Neuronal stem cell (in vitro differentiated cells): ENCODE measurements at regions not wholly inside any gene's neighbourhood (a gene's known extent, or its start where the extent isn't known, plus 50 kb on each side); places are given as distances from the start of the nearest gene placed in this dataset.
A peak's percentile ranks its signal among the peaks of the same experiment; 100 is the strongest.

ENCODE experiments used
- DNase-seq: peaks from one replicate; pipeline ENCODE4 v3.0.0-alpha.2; 2013; ENCODE audit warnings: low spot score
- H2AFZ ChIP-seq: one replicate; pipeline ENCODE4 v1.6.1; 2013; ENCODE audit warnings: mild to moderate bottlenecking, low read length, inconsistent platforms
- H2AK5ac ChIP-seq: 2 replicates; pipeline ENCODE4 v1.6.1; 2013; ENCODE audit warnings: low read depth, mild to moderate bottlenecking, inconsistent platforms, low read length, moderate library complexity, mixed read lengths
- H2BK120ac ChIP-seq: 2 replicates; pipeline ENCODE4 v1.6.1; 2013; ENCODE audit warnings: low read depth, mild to moderate bottlenecking, inconsistent platforms, low read length, moderate library complexity, mixed read lengths
- H2BK12ac ChIP-seq: one replicate; pipeline ENCODE4 v1.6.1; 2013; ENCODE audit warnings: low read length, inconsistent platforms
- H2BK15ac ChIP-seq: 2 replicates; pipeline ENCODE4 v1.6.1; 2013; ENCODE audit warnings: mild to moderate bottlenecking, low read length, inconsistent platforms, mixed read lengths
- H2BK5ac ChIP-seq: one replicate; pipeline ENCODE4 v1.6.1; 2013; ENCODE audit warnings: inconsistent platforms, mild to moderate bottlenecking, low read length, moderate library complexity
- H3K14ac ChIP-seq: one replicate; pipeline ENCODE4 v1.6.1; 2013; ENCODE audit warnings: low read length, inconsistent platforms
- H3K18ac ChIP-seq: 2 replicates; pipeline ENCODE4 v1.6.1; 2013; ENCODE audit warnings: low read length, inconsistent platforms
- H3K23ac ChIP-seq: 2 replicates; pipeline ENCODE4 v1.6.1; 2013; ENCODE audit warnings: low read depth, mild to moderate bottlenecking, mixed read lengths, low read length, inconsistent platforms; ENCODE audit not compliant: poor library complexity
- H3K27ac ChIP-seq: replicated peaks from 3 replicates; pipeline ENCODE4 v1.5.1; 2013; ENCODE audit warnings: low read length, inconsistent platforms
- H3K27me3 ChIP-seq, 3 experiments: 2 replicates each; pipeline ENCODE4 v1.6.1; 2013; ENCODE audit warnings: low read length in 3 of 3, mild to moderate bottlenecking in 2 of 3, inconsistent platforms in 1 of 3, low read depth in 1 of 3, mixed read lengths in 1 of 3, moderate library complexity in 1 of 3; ENCODE audit not compliant: control insufficient read depth in 3 of 3, insufficient read depth in 3 of 3
- H3K36me3 ChIP-seq, 2 donors: replicated peaks in 1 of 2; 2 replicates each; pipeline ENCODE4 v1.6.1; 2013; ENCODE audit warnings: low read length in 2 of 2; ENCODE audit not compliant: control insufficient read depth in 2 of 2, insufficient read depth in 2 of 2
- H3K4ac ChIP-seq: 2 replicates; pipeline ENCODE4 v1.6.1; 2013; ENCODE audit warnings: inconsistent platforms, mild to moderate bottlenecking, low read length, moderate library complexity
- H3K4me1 ChIP-seq, 2 donors: 1 replicate in 1 of 2; 2 replicates in 1 of 2; pipeline ENCODE4 v1.6.1; 2013; ENCODE audit warnings: low read length in 2 of 2, low read depth in 1 of 2; ENCODE audit not compliant: control insufficient read depth in 2 of 2, insufficient read depth in 1 of 2
- H3K4me2 ChIP-seq: one replicate; pipeline ENCODE4 v1.6.1; 2013; ENCODE audit warnings: mild to moderate bottlenecking, low read length, inconsistent platforms; ENCODE audit not compliant: insufficient read depth, poor library complexity, severe bottlenecking
- H3K4me3 ChIP-seq, 2 donors: 2 replicates each; pipeline ENCODE4 v1.5.1; 2013; ENCODE audit warnings: low read length in 2 of 2, mild to moderate bottlenecking in 2 of 2, inconsistent platforms in 1 of 2, moderate library complexity in 1 of 2
- H3K79me1 ChIP-seq: one replicate; pipeline ENCODE4 v1.6.1; 2013; ENCODE audit warnings: low read depth, mild to moderate bottlenecking, inconsistent platforms, low read length, moderate library complexity
- H3K9ac ChIP-seq: one replicate; pipeline ENCODE4 v1.6.1; 2013; ENCODE audit warnings: mild to moderate bottlenecking, low read depth, low read length, inconsistent platforms; ENCODE audit not compliant: poor library complexity
- H3K9me3 ChIP-seq, 2 donors: replicated peaks in 1 of 2; 2 replicates each; pipeline versions ENCODE3 to v1.6.1; 2013; ENCODE audit warnings: low read length in 2 of 2, mild to moderate bottlenecking in 2 of 2, inconsistent platforms in 1 of 2, low read depth in 1 of 2, mixed read lengths in 1 of 2, moderate library complexity in 1 of 2; ENCODE audit not compliant: control insufficient read depth in 2 of 2, insufficient read depth in 1 of 2
- H4K8ac ChIP-seq: one replicate; pipeline ENCODE4 v1.6.1; 2013; ENCODE audit warnings: low read depth, mild to moderate bottlenecking, inconsistent platforms, low read length, moderate library complexity
- H4K91ac ChIP-seq: one replicate; pipeline ENCODE4 v1.6.1; 2013; ENCODE audit warnings: low read length, low read depth, mild to moderate bottlenecking, inconsistent platforms; ENCODE audit not compliant: poor library complexity
- WGBS, 2 donors: extraction: QIAGEN DNeasy Blood & Tissue Kit; methylation state at CpG; one replicate each; pipeline ENCODE4 v1.1.7; 2013; ENCODE audit warnings: missing lambda C conversion rate in 2 of 2, mixed read lengths in 1 of 2; ENCODE audit not compliant: insufficient read length in 2 of 2, insufficient replicate concordance in 1 of 2; ENCODE audit errors: extremely low coverage in 2 of 2; 5-methylcytosine and 5-hydroxymethylcytosine counted together

DNA sequence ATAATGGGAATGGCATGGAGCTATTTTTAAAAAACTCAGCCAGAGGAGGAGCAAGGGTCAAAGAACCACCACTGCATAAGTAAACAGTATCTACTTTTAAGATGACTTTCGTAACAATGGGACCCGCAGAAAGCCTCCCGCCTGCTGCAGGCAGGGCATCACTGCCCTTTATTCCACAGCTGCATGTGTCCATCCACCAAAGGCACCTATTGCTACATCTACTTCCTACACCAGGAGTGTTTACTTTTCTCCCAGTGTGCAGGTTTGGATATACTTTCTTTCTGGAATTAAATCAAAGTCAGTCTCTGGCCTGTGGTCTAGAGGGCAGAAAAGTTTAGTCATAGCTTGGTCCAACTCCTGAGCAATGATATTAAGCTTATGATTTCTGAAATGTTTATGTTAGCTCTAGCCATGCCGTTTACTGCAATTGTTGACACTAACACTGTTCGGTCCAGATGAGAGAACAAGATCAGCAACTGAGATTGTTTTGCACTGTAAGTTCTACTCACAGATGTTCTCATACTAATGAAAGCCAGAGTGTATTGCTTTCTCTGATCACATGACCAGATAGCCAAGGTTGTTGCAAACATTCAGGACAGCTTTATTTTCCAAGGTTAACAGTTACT lies 391.5 kb downstream of the FGF10 start:
- no peaks in the 10 kb centered on the region for H3K9me3 ChIP-seq
- no peak overlapping the region for H3K4me2 ChIP-seq
- peak overlapping the region; percentile 20 for H2AFZ ChIP-seq
- no peak overlapping the region for H2AK5ac ChIP-seq
- WGBS, 2 donors, result no CpG with 5 or more reads among the region's 5 CpGs
- DNase-seq, result no peak
- no peak overlapping the region for H3K23ac ChIP-seq
- no peak overlapping the region for H2BK120ac ChIP-seq
- no peak overlapping the region for H3K14ac ChIP-seq
- H2BK12ac ChIP-seq, result no peak overlapping the region
- no peak overlapping the region for H3K18ac ChIP-seq
- H3K4ac ChIP-seq, result no peak overlapping the region
- H3K4me1 ChIP-seq, result peaks cover 6 to 8% of the 10 kb centered on the region in 2 donors
- H3K4me3 ChIP-seq, result no peak overlapping the region
- H2BK15ac ChIP-seq, result no peak overlapping the region
- no peak overlapping the region for H2BK5ac ChIP-seq
- H3K79me1 ChIP-seq, result no peaks in the 10 kb centered on the region
- no peak overlapping the region for H4K8ac ChIP-seq
- H3K27ac ChIP-seq, result no peak overlapping the region
- no peaks in the 10 kb centered on the region for H3K27me3 ChIP-seq
- no peak overlapping the region for H4K91ac ChIP-seq
- no peaks in the 10 kb centered on the region for H3K36me3 ChIP-seq
- H3K9ac ChIP-seq, result no peak overlapping the region

DNA sequence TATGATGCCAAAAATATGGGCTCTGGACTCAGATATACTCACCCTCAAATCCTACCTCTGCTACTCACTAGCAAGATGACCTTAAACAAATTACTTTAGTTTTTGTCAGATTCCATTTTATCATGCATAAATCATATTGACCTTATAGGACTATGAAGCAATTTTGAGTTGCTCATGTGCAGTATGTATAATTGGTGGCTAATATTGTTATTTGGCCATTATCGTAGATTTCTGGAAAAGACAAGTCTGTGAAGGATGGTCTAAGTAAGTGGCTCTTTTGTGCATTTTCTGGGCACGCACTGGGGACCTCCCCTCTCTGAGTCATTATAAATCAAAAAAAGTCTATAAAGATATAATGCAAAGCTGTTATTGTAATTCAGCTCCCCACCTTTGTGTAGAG lies 393.0 kb downstream of the FGF10 start:
- no peak overlapping the region for H2AFZ ChIP-seq
- no peak overlapping the region for H3K4me3 ChIP-seq
- no peak overlapping the region for H3K9ac ChIP-seq
- no peak overlapping the region for H3K23ac ChIP-seq
- H3K36me3 ChIP-seq, result no peaks in the 10 kb centered on the region
- no peak overlapping the region for H2BK120ac ChIP-seq
- H2BK12ac ChIP-seq, result no peak overlapping the region
- no peak for DNase-seq
- no peak overlapping the region for H3K18ac ChIP-seq
- H3K27me3 ChIP-seq, result no peaks in the 10 kb centered on the region
- no peak overlapping the region for H3K4ac ChIP-seq
- no peaks in the 10 kb centered on the region for H3K79me1 ChIP-seq
- peaks cover 5 to 8% of the 10 kb centered on the region in 2 donors for H3K4me1 ChIP-seq
- no peak overlapping the region for H4K91ac ChIP-seq
- WGBS, 2 donors, result no CpG with 5 or more reads among the region's 2 CpGs
- no peaks in the 10 kb centered on the region for H3K9me3 ChIP-seq
- H2BK15ac ChIP-seq, result no peak overlapping the region
- no peak overlapping the region for H2BK5ac ChIP-seq
- H4K8ac ChIP-seq, result no peak overlapping the region
- H3K27ac ChIP-seq, result no peak overlapping the region
- H3K14ac ChIP-seq, result no peak overlapping the region
- H2AK5ac ChIP-seq, result no peak overlapping the region
- H3K4me2 ChIP-seq, result no peak overlapping the region

DNA sequence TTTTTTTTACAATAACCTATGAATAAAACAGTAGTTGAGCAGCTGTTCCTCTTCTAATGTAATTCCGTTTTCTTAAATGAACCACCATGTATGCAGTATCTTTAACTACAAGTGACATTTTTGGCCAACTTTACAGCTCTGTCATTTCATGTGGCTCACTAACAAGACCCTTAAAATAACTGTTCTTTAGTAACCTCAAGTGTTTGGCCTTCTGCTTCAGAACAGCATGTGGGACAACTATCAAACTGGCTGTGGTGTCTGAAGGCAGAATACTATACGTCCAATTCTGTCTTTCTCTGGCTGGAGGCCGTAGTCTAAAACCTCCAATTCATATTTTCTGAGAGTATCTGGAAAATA lies 391.4 kb downstream of the NNT start:
- no peak for DNase-seq
- H3K79me1 ChIP-seq, result no peaks in the 10 kb centered on the region
- WGBS, 2 donors, result no CpG with 5 or more reads among the region's 3 CpGs

DNA sequence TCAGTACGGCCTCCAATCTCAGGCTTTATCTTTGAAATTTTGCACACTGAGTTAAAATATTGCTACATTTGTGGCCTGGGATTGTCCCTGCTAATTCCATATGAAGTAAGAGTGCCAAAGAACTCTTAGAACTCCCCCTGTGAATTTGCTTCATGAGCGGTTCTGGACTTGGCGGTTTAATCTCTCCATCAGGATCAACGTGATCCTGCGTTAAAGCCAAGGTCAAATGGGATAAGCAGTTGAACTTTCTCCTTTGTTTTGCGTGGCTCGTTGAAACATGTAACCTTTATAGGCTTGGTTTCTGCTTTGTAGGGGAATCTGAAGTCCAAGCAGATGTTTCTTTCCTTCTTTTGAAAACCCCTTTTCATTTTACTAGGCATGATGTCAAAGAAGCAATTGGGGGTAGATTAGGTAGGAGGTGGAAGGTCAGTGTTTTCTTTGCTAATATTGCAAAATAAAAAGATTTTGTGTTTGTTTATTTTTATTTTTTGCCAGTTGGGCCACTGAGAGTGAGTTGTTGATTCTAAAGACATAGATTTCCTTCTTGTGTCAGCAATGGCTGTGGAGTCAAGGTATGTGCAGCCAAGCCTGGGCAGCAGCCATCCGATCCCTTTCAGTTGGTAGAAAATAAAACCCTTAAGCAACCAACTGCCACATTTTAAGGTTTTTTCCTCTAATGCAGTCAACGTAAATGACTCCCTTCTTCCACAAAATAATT lies 390.8 kb downstream of the NNT start:
- Histone ChIP-seq H3K36me3 (no peaks in the 10 kb centered on the region), H2BK120ac (no peak overlapping the region), H3K14ac (no peak overlapping the region), H3K79me1 (no peaks in the 10 kb centered on the region), H4K8ac (no peak overlapping the region), H2BK15ac (no peak overlapping the region), H3K9ac (no peak overlapping the region), H2BK12ac (no peak overlapping the region), H3K4ac (no peak overlapping the region), H3K23ac (no peak overlapping the region), H2AFZ (no peak overlapping the region), H4K91ac (no peak overlapping the region), H3K4me1 (peaks cover 5 to 8% of the 10 kb centered on the region in 2 donors), H3K4me2 (no peak overlapping the region), H3K27me3 (no peaks in the 10 kb centered on the region), H3K27ac (no peak overlapping the region), H2AK5ac (no peak overlapping the region), H2BK5ac (no peak overlapping the region), H3K4me3 (no peak overlapping the region), H3K18ac (no peak overlapping the region), H3K9me3 (no peaks in the 10 kb centered on the region)
- no peak for DNase-seq
- WGBS, 2 donors, result no CpG with 5 or more reads among the region's 9 CpGs

More for the DNA sequence above, 391.4 kb downstream of the NNT start:
- no peak overlapping the region for H2BK15ac ChIP-seq
- no peak overlapping the region for H2BK5ac ChIP-seq
- no peak overlapping the region for H3K14ac ChIP-seq
- H2BK12ac ChIP-seq, result no peak overlapping the region
- no peak overlapping the region for H2AK5ac ChIP-seq
- no peak overlapping the region for H3K27ac ChIP-seq
- H3K9ac ChIP-seq, result no peak overlapping the region
- no peak overlapping the region for H3K23ac ChIP-seq
- H2AFZ ChIP-seq, result no peak overlapping the region
- H4K8ac ChIP-seq, result no peak overlapping the region
- H4K91ac ChIP-seq, result no peak overlapping the region
- no peak overlapping the region for H3K18ac ChIP-seq
- no peaks in the 10 kb centered on the region for H3K9me3 ChIP-seq
- H3K27me3 ChIP-seq, result no peaks in the 10 kb centered on the region
- no peak overlapping the region for H3K4me2 ChIP-seq
- no peak overlapping the region for H3K4ac ChIP-seq
- H3K36me3 ChIP-seq, result no peaks in the 10 kb centered on the region
- peaks cover 5 to 8% of the 10 kb centered on the region in 2 donors for H3K4me1 ChIP-seq
- H3K4me3 ChIP-seq, result no peak overlapping the region
- H2BK120ac ChIP-seq, result no peak overlapping the region
